WERI-Rb-1 (cell line): ENCODE measurements at regions not wholly inside any gene's neighbourhood (a gene's known extent, or its start where the extent isn't known, plus 50 kb on each side); places are given as distances from the start of the nearest gene placed in this dataset.

Experiments used
- DNase-seq: peaks from one replicate; pipeline ENCODE4 v3.0.0-alpha.2; 2020
- H3K27ac ChIP-seq: fragments of 250-450 bp; sonication (Bioruptor Pico); 2 replicates; pipeline ENCODE4 v1.5.1; 2020; ENCODE audit warnings: mild to moderate bottlenecking, moderate library complexity
- H3K27me3 ChIP-seq: fragments of 250-450 bp; sonication (Bioruptor Pico); 2 replicates; pipeline ENCODE4 v1.5.1; 2021; ENCODE audit warnings: mild to moderate bottlenecking, low read depth, moderate library complexity; ENCODE audit not compliant: insufficient read depth, severe bottlenecking
- H3K36me3 ChIP-seq: fragments of 250-450 bp; sonication (Bioruptor Pico); 2 replicates; pipeline ENCODE4 v1.5.1; 2020; ENCODE audit warnings: mild to moderate bottlenecking, moderate library complexity
- H3K4me3 ChIP-seq: 2 replicates; pipeline ENCODE4 v1.5.1; 2011; ENCODE audit warnings: low read depth, mild to moderate bottlenecking, control low read depth, low read length
- H3K9me3 ChIP-seq: fragments of 250-450 bp; sonication (Bioruptor Pico); 2 replicates; pipeline ENCODE4 v1.5.1; 2021; ENCODE audit warnings: mild to moderate bottlenecking, moderate library complexity; ENCODE audit not compliant: severe bottlenecking
- CTCF ChIP-seq: IDR thresholded peaks from 2 replicates; pipeline ENCODE4 v1.5.1; 2011; ENCODE audit warnings: low read depth, mild to moderate bottlenecking, control low read depth, inconsistent platforms, low read length

- Histone ChIP-seq H3K9me3 (no peaks in the 10 kb centered on the region), H3K27me3 (no peaks in the 10 kb centered on the region), H3K4me3 (no peak overlapping the region), H3K36me3 (no peaks in the 10 kb centered on the region), H3K27ac (no peak overlapping the region)
- no peak for DNase-seq
- no peak for TF ChIP-seq CTCF
These were observed 96.3 kb upstream of the EEF2KMT start for GRCh38 chr16:5193861-5194260.

GRCh38 chr16:5188989-5189352, 91.4 kb upstream of the EEF2KMT start:
- TF ChIP-seq CTCF: no peak
- H3K9me3 ChIP-seq: no peaks in the 10 kb centered on the region
- no peak overlapping the region for H3K27ac ChIP-seq
- no peak for DNase-seq
- H3K4me3 ChIP-seq: no peak overlapping the region
- H3K36me3 ChIP-seq: no peaks in the 10 kb centered on the region
- H3K27me3 ChIP-seq: no peaks in the 10 kb centered on the region

GRCh38 chr16:5188318-5188988, 90.9 kb upstream of the EEF2KMT start:
- DNase-seq: no peak
- no peaks in the 10 kb centered on the region for H3K9me3 ChIP-seq
- H3K27ac ChIP-seq: no peak overlapping the region
- TF ChIP-seq CTCF: no peak
- H3K4me3 ChIP-seq: no peak overlapping the region
- H3K36me3 ChIP-seq: no peaks in the 10 kb centered on the region
- no peaks in the 10 kb centered on the region for H3K27me3 ChIP-seq

GRCh38 chr16:5187402-5187952, 89.9 kb upstream of the EEF2KMT start:
- H3K4me3 ChIP-seq: no peak overlapping the region
- H3K27ac ChIP-seq: no peak overlapping the region
- TF ChIP-seq CTCF: no peak
- H3K36me3 ChIP-seq: no peaks in the 10 kb centered on the region
- DNase-seq: no peak
- H3K9me3 ChIP-seq: no peaks in the 10 kb centered on the region
- H3K27me3 ChIP-seq: no peaks in the 10 kb centered on the region

- H3K27me3 ChIP-seq: no peaks in the 10 kb centered on the region
- TF ChIP-seq CTCF: no peak
- no peaks in the 10 kb centered on the region for H3K36me3 ChIP-seq
- H3K4me3 ChIP-seq: no peak overlapping the region
- no peak overlapping the region for H3K27ac ChIP-seq
- DNase-seq: no peak
- H3K9me3 ChIP-seq: no peaks in the 10 kb centered on the region
These were observed 88.8 kb upstream of the EEF2KMT start for GRCh38 chr16:5186381-5186903.

- no peak overlapping the region for H3K27ac ChIP-seq
- no peaks in the 10 kb centered on the region for H3K36me3 ChIP-seq
- no peaks in the 10 kb centered on the region for H3K27me3 ChIP-seq
- no peak overlapping the region for H3K4me3 ChIP-seq
- DNase-seq: no peak
- H3K9me3 ChIP-seq: peaks cover 3% of the 10 kb centered on the region
- no peak for TF ChIP-seq CTCF
These were observed 78.9 kb upstream of the EEF2KMT start for GRCh38 chr16:5176505-5176904.
